ENCODE measurements at regions not wholly inside any gene's neighbourhood (a gene's known extent, or its start where the extent isn't known, plus 50 kb on each side); places are given as distances from the start of the nearest gene placed in this dataset.

DNA sequence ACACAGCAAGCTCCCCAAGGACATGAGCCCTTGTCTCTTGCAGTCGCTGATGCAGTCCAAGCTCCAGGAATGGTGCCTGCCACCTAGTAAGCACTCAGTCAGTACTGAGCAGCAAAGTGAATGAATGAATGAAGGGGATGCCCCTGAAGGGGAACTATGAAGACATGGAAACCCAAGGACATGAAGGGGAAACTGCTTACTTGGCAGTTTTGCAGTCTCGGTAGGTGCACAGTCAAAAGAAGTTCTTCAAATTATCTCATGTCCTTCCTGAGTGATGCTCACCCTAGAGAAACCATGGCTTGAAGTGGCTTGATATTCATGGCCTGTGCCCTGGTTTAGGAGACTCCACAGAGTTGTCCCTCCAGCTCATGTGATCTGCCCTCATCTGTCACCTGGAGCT lies 102.1 kb upstream of the DLX2 start:
- no peak for DNase-seq

- no peak for DNase-seq
These were observed 102.6 kb upstream of the DLX2 start for GRCh38 chr2:172205292-172205691.

GRCh38 chr2:172207911-172208310 lies 105.2 kb upstream of the DLX2 start:
- no peak for DNase-seq

DNA sequence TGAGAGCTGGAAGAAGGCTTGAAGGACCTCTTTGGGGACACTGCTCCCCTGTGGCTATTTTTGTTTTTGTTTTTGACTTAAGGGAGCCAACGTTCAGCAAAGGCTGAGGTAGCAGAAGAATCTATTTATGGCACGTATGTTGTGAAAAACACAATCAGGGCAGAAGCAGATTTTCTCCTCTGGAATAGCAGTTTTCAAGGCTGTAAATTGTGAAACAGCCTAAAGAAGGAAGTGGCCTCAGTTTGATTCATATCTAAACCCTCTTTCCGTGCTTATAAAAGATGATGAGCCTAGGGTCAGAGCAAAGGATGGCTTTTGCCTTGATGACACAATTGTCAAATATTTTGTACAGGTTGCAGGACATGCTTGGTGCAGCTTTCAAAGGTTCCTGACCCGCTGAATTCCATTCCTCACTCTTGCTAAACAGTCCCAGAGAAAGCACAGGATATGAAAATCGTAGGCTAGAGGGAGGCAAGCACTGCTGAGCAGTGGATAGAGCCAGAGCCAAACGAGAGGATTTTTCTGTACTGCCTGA lies 106.2 kb upstream of the DLX2 start:
- DNase-seq: no peak

- no peak for DNase-seq
These were observed 107.9 kb upstream of the DLX2 start for GRCh38 chr2:172210599-172210998.

DNA sequence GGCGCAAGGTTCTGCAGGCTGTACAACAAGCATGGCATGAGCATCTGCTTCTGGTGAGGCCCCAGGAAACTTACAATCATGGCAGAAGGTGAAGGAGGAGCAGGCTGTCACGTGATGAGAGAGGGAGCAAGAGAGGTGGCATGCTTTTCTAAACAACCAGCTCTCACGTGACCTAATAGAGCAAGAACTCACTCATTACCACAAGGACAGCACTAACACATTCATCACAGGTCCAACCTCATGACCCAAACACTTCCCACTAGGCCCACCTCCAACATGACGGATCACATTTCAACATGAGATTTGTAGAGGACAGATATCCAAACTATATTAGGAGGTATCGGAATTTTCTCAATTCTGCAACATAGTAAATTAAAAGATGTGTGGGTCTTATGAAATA lies 108.8 kb upstream of the DLX2 start:
- DNase-seq: no peak

DNA sequence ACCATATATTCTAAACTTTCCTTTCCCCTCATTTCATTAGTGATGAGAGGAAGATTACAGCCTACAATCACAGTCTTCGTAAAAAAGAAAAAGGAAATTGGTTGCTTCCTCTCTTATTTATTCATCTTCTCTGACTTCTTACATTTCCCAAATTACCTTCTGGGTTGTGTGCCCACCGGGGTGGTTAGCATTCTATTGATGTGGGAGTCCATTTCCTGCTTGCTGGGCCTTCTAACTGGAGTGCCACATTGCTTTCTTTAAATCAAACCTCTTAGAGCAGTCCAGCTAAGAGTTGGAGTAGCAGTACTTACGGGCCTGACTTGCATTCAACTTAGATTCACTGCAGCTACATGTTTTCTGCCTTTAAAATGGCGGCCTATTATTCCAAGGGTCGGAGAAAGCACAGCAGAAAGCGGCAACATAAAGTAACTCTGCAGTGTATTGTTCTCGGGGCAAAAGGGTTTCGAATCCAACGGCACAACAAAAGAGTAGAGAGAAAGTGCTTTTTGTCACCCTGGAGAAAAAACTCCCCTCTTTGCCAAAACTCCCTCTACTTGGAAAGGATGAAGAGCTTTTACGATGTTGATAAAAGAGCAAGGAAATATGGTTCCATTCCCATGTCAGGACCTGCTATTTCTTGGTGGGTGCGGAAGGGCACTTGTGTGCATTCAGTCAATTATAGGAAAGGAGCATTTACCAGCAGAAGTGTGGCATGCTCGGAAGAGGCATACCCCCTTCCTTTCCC lies 110.6 kb upstream of the DLX2 start:
- no peak for DNase-seq

DNA sequence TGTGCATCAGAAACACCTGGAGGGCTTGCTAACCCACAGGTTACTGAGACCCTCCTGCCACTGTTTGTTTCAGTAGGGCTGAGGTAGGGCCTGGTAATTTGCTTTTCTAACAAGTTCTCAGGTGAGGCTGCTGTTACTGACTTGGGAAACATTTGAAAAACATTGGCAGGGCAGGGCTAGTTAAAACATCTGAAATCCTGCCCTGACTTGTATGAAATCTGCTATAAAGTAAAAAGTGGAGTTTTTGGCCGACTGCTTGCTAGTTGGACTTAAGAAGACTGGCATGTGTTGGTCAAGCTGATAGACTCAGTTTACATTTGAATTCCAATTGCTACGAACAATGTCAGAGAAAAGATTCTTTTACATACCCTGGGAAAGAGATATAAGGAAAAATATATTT lies 111.6 kb upstream of the DLX2 start:
- DNase-seq: no peak

- DNase-seq: no peak
These were observed 112.7 kb upstream of the DLX2 start for GRCh38 chr2:172215172-172215935.

- no peak for DNase-seq
These were observed 113.2 kb upstream of the DLX2 start for GRCh38 chr2:172215936-172216335.

- no peak for DNase-seq
These were observed 113.8 kb upstream of the DLX2 start for GRCh38 chr2:172216477-172216876.

DNA sequence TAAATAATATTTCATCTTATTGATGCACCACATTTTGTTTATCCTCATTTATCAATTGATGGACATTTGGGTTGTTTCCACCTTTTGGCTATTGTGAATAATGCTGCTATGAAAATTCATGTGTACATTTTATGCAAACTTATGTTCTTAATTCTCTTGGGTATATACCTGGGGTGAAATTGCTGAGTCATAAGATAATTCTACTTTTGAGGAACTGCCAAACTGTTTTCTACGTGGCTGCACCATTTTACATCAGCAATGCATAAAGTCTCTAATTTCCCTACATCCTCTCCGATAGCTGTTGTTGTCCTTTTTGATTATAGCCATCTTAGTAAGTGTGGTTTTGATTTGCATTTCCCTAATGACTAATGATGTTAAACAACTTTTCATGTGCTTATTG lies 116.5 kb upstream of the DLX2 start:
- no peak for DNase-seq

DNA sequence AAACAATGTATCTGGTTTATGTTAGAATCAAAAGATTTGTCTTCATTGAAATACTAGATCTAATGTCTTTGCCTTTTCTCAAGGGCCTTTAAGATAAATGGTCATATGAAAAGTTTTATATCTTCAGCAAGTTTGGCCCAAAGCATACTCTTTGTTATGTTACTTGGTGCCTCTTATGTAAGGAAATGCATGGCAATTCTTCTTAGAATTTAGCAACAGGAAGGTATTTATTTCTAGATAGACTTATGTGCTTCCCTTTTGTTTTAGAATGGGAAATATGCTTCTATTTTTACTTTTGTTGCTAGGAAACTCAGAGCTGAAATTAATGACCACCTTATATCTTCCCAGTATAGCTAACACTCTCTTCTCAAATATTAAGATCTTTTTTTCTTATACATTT lies 117.4 kb upstream of the DLX2 start:
- DNase-seq: no peak

DNA sequence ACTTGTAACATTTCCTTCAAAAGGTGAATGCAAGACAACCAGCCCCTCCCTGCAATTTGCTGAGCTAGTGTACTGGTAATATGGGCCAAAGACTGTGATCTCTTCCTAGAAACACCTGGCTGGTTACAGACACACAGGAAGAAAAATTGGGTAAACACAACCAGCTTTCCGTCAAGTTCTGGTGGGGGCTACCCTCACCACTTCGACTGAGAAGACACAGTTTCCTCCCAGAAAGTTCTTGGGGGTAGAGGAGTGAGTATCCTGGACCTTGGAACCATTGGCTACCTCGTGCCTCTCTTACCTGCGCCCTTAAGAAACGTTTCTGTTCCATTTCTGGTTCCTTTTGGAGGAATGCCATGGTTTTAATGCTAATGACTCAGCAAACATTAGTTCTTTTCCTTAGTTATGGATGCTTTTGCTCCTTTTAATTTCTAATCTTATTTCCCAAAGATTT lies 120.9 kb upstream of the DLX2 start:
- peak; percentile 13 for DNase-seq

GRCh38 chr2:172225786-172226185 lies 123.1 kb upstream of the DLX2 start:
- no peak for DNase-seq

DNA sequence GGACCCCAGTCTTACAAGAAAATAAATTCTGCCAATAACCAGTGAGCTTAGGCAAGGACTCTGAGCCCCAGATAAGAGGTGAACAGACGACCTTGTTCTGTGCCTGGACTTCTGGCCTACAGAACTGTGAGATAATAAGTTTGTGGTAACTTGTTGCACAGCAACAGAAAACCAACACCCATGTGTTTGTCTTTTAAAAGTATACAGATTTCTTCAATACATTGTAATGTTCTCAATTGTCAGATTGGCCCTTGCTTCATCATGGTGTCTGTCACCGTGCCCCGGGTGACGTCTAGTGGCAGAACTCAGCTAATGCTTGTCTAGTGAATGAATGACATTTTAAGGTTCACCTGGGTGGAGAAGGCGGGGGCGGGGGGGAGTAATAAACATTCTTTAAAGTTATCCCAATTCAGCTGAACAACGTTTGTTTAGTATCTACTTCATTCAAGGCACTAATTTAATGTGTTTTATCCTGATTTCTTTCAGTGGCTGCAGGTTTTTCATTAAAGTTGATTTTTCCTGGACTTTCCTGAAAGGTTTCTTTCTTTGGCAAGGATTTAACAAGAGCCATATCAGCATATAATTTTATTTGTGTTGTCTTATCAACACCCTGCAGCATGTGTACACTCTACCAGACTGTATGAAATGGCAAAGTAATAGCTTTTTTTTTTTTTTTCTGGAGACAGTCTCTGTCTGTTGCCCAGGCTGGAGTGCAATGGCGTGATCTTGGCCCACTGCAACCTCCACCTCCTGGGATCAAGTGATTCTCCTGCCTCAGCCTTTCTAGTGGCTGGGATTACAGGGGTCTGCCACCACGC lies 123.8 kb upstream of the DLX2 start:
- peak; percentile 31 for DNase-seq

DNA sequence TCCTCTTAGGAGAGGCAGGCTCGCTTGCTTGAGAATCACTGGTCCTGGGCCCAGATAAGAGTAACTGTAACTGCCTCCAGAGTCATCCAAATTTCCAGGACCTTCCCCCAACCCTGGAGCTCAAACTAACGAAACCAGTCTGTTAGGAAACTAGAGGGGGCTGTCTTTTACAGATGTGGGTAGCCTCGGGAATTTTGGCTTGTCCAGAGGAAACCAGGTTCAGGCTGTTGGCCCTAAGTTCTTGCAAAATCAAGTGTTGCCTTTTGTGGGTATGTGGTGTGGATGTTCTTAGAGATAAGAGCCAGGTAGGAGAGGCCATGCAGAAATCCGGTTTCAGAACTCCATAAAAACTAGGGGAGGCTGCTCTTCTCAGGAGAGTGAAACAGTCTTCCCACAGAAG lies 125.0 kb upstream of the DLX2 start:
- peak; percentile 57 for DNase-seq

DNA sequence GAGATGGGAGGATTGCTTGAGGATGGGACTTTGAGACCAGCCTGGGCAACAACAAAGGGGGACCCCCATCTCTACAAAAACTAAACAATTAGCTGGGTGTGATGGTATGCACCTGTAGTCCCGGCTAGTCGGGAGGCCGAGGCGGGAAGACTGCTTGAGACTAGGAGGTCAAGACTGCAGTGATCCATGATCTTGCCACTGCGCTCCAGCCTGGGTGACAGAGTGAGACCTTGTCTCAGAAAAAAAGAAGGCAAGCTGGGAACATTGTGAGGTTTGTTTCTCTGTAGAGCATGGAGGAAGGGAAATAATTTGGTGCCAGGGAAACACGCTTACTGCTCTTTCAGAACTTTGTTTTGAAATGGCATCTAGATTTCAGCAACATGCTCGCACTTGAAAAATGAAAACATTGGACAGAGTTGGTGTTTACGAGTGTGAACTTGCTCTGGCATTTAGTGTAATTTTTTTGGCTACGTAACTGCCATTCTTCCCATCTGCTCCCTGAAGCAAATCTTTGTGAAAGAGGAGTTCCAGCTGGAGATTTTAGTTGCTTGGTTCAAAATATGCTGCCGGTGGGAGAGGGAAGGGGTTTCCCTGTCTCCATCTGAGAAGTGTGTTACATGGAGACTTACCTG lies 125.6 kb upstream of the DLX2 start:
- DNase-seq: no peak

DNA sequence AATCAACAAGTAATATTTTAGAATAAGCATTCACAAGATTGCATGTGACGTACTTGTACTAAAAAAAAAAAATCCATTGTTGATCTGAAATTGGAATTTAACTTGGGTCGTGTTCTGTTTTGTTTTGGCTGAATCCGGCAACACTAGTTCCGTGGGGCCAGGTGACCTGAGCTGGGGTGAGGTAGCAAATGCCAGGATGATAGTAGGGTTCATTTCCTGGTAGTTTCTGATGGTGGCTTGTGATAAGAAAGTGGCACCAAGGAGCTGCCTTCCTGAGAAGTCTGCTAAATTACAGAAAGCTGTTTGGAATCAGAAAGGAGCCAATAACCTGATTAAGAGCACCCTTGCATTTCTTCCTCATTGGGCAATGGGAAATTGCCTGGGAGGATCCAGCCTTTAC lies 126.4 kb upstream of the DLX2 start:
- no peak for DNase-seq

DNA sequence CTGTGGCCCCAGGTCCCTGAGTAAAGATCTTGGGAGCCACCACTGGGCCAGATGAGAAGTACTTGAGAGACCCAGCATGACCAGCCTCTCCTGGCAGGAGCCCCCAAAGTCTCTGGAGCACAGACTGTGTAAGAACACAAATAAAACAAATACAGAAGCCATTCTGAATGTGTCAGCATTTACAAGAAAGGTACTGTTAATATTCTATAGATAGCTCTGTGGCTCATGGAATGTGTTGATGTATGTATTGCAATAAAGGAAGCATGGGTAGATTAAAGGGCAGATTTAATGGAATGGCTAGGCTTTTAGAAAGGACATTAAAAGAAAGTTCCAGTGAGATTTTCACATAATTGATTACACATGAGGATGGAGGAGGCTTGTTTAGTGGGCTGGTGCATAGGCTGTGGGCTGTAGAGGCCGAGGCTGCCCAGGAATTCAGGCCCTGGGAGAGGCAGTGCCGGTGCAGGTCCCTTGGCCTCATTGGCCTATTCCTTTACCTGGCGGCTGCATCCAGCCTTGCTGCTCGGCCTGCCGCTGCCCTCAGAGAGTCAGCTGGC lies 127.7 kb upstream of the DLX2 start:
- DNase-seq: peak; percentile 37

- no peak for DNase-seq
These were observed 128.2 kb upstream of the DLX2 start for GRCh38 chr2:172230889-172231401.

- DNase-seq: no peak
These were observed 128.8 kb upstream of the DLX2 start for GRCh38 chr2:172231508-172231907.
